Breast epithelium (tissue), 4 donors: ENCODE measurements at regions not wholly inside any gene's neighbourhood (a gene's known extent, or its start where the extent isn't known, plus 50 kb on each side); places are given as distances from the start of the nearest gene placed in this dataset.

Source experiments
- DNase-seq, 2 donors: peaks; one replicate each; pipeline ENCODE4 v3.0.0-alpha.2; 2019; ENCODE audit warnings: low spot score in 2 of 2
- H3K27ac ChIP-seq, 2 donors: fragments of 200-600 bp; sonication (generic) in 1 of 2; one replicate each; pipeline ENCODE4 v1.5.1; 2016 to 2019; ENCODE audit warnings: mild to moderate bottlenecking in 1 of 2
- H3K27me3 ChIP-seq, 2 donors: fragments of 200-600 bp; sonication (generic) in 1 of 2; one replicate each; pipeline versions ENCODE4 v1.5.1 to v1.6.0; 2017 to 2019; ENCODE audit warnings: control low read depth in 1 of 2, mild to moderate bottlenecking in 1 of 2
- H3K36me3 ChIP-seq: fragments of 200-600 bp; one replicate; pipeline ENCODE4 v1.5.1; 2019
- H3K4me1 ChIP-seq, 2 donors: fragments of 200-600 bp; sonication (generic); one replicate each; pipeline ENCODE4 v1.5.1; 2016 to 2019; ENCODE audit warnings: control low read depth in 1 of 2
- H3K4me3 ChIP-seq, 3 donors: fragments of 200-600 bp; sonication (generic); 1 replicate in 2 of 3; 2 replicates in 1 of 3; pipeline ENCODE4 v1.5.1; 2016 to 2019; ENCODE audit warnings: mild to moderate bottlenecking in 3 of 3, moderate library complexity in 2 of 3
- H3K9me3 ChIP-seq, 2 donors: fragments of 200-600 bp; sonication (generic) in 1 of 2; one replicate each; pipeline ENCODE4 v1.5.1; 2016 to 2019; ENCODE audit warnings: control low read depth in 1 of 2
- CTCF ChIP-seq, 3 donors: fragments of 450-650 bp; IDR thresholded peaks; one replicate each; pipeline ENCODE4 v1.5.1; 2016 to 2017; ENCODE audit warnings: antibody characterized with exemption in 3 of 3, mild to moderate bottlenecking in 3 of 3, moderate library complexity in 3 of 3
- POLR2A ChIP-seq: fragments of 450-650 bp; IDR thresholded peaks from one replicate; pipeline ENCODE4 v1.6.1; 2016; ENCODE audit warnings: antibody characterized with exemption, mild to moderate bottlenecking, moderate library complexity
- POLR2AphosphoS5 ChIP-seq, 3 donors: sonication (generic); formaldehyde crosslinking; IDR thresholded peaks; one replicate each; pipeline ENCODE4 v1.6.1; 2017; ENCODE audit warnings: antibody characterized with exemption in 3 of 3
- intact Hi-C: fragments of 100-400 bp; cut with DNase I; formaldehyde crosslinking; loops from one replicate; pipeline ENCODE4 v1.15.1; 2023; ENCODE audit warnings: low total_unique reads

- Histone ChIP-seq H3K9me3 (no peaks in the 10 kb centered on the region), H3K36me3 (no peaks in the 10 kb centered on the region), H3K27me3 (no peaks in the 10 kb centered on the region), H3K4me3 (no peak overlapping the region), H3K4me1 (no peaks in the 10 kb centered on the region), H3K27ac (no peak overlapping the region)
- no peak for TF ChIP-seq CTCF (IDR thresholded peaks at IDR 0.05)
- no peak for TF ChIP-seq POLR2A
- TF ChIP-seq POLR2AphosphoS5 (IDR thresholded peaks at IDR 0.05) = no peak
- no peak for DNase-seq
- intact Hi-C loops = no loop called here
Measured at GRCh38 chr2:228747483-228747882, 523.6 kb downstream of the PID1 start.

GRCh38 chr2:228738671-228739380, 532.3 kb downstream of the PID1 start:
- Histone ChIP-seq H3K4me3 (no peak overlapping the region), H3K9me3 (no peaks in the 10 kb centered on the region), H3K4me1 (no peaks in the 10 kb centered on the region), H3K27me3 (no peaks in the 10 kb centered on the region), H3K27ac (no peak overlapping the region), H3K36me3 (no peaks in the 10 kb centered on the region)
- intact Hi-C loops = no loop called here
- DNase-seq = no peak
- TF ChIP-seq POLR2AphosphoS5 (IDR thresholded peaks at IDR 0.05) (no peak), POLR2A (no peak), CTCF (IDR thresholded peaks at IDR 0.05) (no peak)

- Histone ChIP-seq H3K27ac (no peak overlapping the region), H3K4me1 (no peaks in the 10 kb centered on the region)
- intact Hi-C loops = no loop called here
Measured at GRCh38 chr2:228735697-228736096, 535.4 kb downstream of the PID1 start.

GRCh38 chr2:228731517-228731916, 539.6 kb downstream of the PID1 start:
- H3K4me3 ChIP-seq = no peak overlapping the region
- no peaks in the 10 kb centered on the region for H3K4me1 ChIP-seq
- H3K36me3 ChIP-seq = no peaks in the 10 kb centered on the region
- no peak for TF ChIP-seq POLR2A
- no peak for TF ChIP-seq POLR2AphosphoS5 (IDR thresholded peaks at IDR 0.05)
- TF ChIP-seq CTCF (IDR thresholded peaks at IDR 0.05) = no peak
- no peak overlapping the region for H3K27ac ChIP-seq
- H3K9me3 ChIP-seq = peaks cover 0 to 7% of the 10 kb centered on the region in 2 donors
- intact Hi-C loops = no loop called here
- DNase-seq = no peak
- no peaks in the 10 kb centered on the region for H3K27me3 ChIP-seq

More at GRCh38 chr2:228735697-228736096, 535.4 kb downstream of the PID1 start:
- TF ChIP-seq POLR2AphosphoS5 (IDR thresholded peaks at IDR 0.05) = no peak
- no peak for TF ChIP-seq POLR2A
- TF ChIP-seq CTCF (IDR thresholded peaks at IDR 0.05) = no peak
- no peak overlapping the region for H3K4me3 ChIP-seq
- peaks cover 0 to 2% of the 10 kb centered on the region in 2 donors for H3K9me3 ChIP-seq
- no peak for DNase-seq
- no peaks in the 10 kb centered on the region for H3K27me3 ChIP-seq
- no peaks in the 10 kb centered on the region for H3K36me3 ChIP-seq

GRCh38 chr2:228728961-228729360, 542.1 kb downstream of the PID1 start:
- intact Hi-C loops = no loop called here

More at GRCh38 chr2:228728961-228729360, 542.1 kb downstream of the PID1 start:
- Histone ChIP-seq H3K36me3 (no peaks in the 10 kb centered on the region), H3K4me3 (no peak overlapping the region), H3K27ac (no peak overlapping the region), H3K27me3 (no peaks in the 10 kb centered on the region), H3K9me3 (peaks cover 0 to 7% of the 10 kb centered on the region in 2 donors), H3K4me1 (no peaks in the 10 kb centered on the region)
- no peak for TF ChIP-seq POLR2AphosphoS5 (IDR thresholded peaks at IDR 0.05)
- TF ChIP-seq CTCF (IDR thresholded peaks at IDR 0.05) = no peak
- DNase-seq = no peak
